HG02571 (cell line): ENCODE measurements at regions not wholly inside any gene's neighbourhood (a gene's known extent, or its start where the extent isn't known, plus 50 kb on each side); places are given as distances from the start of the nearest gene placed in this dataset.

Experiments used
- ATAC-seq: cut with Tn5 transposase; IDR thresholded peaks from one replicate; pipeline ENCODE4 v1.9.1; 2021; ENCODE audit warnings: mild to moderate bottlenecking, moderate library complexity; ENCODE audit not compliant: unreplicated experiment

GRCh38 chr12:93279565-93280412 is 97.9 kb upstream of the NUDT4 start:
- ATAC-seq: no peak

DNA sequence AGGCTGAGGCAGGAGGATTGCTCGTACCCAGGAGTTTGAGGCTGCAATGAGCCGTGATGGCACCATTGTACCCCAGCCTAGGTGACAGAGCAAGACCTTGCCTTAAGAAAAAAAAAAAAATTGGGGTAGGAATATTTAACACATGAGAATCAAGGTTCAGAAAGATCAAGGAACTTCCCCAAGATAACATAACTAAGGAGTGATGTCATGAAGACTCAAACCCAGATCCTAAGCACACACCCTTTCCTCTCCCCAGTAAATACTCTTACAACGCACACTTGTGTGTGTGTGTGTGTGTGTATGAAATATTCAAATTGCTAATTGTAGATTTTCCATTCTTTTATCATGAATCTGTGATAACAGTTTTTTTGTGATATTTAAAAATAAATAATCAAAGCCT is 90.6 kb upstream of the NUDT4 start:
- ATAC-seq: no peak

DNA sequence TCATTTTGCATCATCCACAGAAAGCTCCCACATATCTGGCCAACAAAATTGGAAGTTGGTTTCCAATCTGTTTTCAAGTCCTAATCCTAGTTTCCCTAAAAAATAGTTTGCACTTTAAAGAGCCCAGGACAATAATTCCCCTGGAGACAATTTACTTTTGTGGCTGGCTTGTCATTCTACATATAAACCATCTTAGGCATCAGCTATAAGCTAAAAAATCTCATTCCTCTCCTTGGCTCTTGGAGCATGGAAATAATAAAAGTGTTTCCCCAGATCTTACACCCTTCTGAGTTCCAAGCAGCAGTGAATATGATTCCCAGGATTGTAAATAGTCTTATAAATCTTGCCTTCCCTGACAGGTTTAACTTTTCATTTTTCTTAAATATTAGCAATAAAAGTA is 89.1 kb upstream of the NUDT4 start:
- ATAC-seq: no peak

DNA sequence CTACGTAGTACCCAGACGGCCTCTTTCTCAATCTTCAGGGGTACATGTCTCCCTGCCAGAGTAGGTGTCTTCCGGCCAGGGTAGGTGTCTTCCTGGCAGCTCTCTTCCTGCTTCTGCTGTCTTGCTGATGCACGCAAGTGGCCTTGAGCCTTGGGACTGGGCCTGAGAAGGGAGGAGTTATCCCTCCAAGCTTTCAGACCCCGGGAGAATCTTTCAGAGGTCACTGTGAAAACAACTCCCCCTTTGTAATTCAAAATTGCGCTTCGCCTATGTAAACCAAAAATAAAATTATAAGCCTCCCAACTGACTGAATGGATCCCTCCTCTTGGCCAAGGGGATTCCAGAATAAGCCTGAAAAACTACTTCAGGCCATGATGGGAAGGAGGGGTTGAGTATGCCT is 87.3 kb upstream of the NUDT4 start:
- ATAC-seq: no peak

- no peak for ATAC-seq
These were observed 85.5 kb upstream of the NUDT4 start for GRCh38 chr12:93292213-93292612.

GRCh38 chr12:93292731-93293566 is 84.8 kb upstream of the NUDT4 start:
- ATAC-seq: no peak

GRCh38 chr12:93297032-93297431 is 80.7 kb upstream of the NUDT4 start:
- ATAC-seq: no peak

GRCh38 chr12:93297536-93297935 is 80.2 kb upstream of the NUDT4 start:
- ATAC-seq: no peak

- ATAC-seq: no peak
These were observed 78.4 kb upstream of the NUDT4 start for GRCh38 chr12:93299262-93299846.

- no peak for ATAC-seq
These were observed 77.1 kb upstream of the NUDT4 start for GRCh38 chr12:93300611-93301021.

GRCh38 chr12:93302331-93303229 is 75.1 kb upstream of the NUDT4 start:
- no peak for ATAC-seq

DNA sequence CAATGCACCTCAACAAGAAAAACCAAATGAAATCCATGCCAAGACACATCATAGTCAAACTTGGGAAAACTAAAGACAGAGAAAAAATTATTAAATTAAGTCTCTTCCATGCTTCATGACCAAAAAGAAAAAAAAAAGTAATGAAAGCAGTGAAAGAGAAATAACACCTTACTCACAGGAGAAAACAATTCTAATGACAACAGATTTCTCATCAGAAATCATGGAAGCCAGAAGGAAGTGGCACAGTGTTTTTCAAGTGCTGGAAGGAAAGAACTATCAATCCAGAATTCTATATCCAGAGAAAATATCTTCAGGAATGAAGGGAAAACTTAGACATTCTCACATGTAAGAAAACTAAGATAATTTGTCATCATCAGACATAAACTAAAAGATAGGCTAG is 71.1 kb upstream of the NUDT4 start:
- no peak for ATAC-seq

DNA sequence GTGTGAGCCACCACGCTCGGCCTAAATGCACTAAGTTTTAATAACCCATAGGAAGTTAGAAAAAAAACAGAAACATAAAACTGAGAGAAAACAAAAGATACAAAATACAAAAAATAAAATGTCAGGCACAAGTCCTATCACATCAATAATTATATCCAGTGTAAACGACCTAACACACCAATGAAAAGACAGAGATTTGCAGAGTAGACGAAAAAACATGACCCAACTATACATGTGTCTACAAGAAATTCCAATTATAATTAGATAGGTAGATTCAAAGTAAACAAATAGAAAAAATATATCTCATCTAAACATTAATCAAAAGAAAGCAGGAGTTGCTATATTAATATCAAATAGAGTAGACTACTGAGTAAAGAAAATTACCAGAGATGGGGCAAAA is 69.4 kb upstream of the NUDT4 start:
- ATAC-seq: no peak

DNA sequence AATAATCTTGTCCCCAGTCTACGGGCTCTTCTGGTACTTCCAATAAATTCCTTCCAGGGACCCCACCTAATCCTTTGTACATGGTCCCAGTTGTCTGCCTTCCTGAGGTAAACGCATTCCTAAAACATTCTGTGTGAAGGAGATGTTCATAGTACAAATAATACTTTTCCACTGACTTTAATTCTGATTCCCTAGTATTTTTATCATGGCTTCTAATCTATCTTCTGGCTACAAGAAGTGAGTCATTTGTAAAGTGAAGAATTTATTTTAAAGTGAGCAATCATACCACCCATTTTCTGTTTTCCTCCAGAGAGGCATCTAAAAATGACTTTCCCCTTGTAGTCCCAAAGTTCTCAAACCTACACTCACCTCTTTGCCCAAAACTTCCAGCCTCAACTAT is 65.9 kb upstream of the NUDT4 start:
- ATAC-seq: no peak

DNA sequence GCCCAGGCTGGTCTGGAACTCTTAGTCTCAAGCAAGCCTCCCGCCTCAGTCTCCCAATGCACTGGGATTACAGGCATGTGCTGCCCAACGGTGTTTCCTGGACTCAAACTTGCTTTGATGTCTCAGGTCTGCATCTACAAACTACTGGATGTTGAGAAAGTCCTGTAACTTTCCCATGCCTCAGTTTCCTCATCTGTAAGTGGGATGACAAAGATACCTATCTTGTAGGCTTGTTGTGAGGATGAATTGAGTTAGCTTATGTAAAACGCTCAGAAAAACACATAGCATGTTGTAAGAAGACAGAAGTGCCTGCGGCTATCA is 63.6 kb upstream of the NUDT4 start:
- no peak for ATAC-seq

DNA sequence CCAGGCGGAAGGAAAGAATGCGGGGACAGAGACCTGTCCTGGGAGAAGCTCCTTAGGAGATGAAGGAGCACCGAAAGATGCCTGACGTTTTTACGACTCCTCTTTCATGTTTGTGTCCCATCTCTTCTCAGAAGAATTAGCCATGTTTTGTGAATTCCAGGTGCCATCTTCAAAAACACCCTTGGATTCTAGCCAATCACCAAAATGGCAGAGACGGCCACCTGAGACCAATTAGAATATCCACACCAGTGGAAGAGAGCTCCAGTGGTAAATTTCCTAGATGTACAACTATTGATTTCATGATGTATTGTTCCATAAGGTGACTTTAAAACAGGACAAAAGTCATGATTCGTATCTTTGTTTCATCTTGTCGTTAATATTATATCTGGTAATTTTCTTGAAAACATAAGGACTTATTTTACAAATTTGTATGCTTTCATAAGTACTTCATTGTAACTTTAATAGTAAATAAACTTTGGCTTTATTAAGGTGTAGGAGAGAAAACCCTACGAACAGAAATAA is 62.3 kb upstream of the NUDT4 start:
- no peak for ATAC-seq

DNA sequence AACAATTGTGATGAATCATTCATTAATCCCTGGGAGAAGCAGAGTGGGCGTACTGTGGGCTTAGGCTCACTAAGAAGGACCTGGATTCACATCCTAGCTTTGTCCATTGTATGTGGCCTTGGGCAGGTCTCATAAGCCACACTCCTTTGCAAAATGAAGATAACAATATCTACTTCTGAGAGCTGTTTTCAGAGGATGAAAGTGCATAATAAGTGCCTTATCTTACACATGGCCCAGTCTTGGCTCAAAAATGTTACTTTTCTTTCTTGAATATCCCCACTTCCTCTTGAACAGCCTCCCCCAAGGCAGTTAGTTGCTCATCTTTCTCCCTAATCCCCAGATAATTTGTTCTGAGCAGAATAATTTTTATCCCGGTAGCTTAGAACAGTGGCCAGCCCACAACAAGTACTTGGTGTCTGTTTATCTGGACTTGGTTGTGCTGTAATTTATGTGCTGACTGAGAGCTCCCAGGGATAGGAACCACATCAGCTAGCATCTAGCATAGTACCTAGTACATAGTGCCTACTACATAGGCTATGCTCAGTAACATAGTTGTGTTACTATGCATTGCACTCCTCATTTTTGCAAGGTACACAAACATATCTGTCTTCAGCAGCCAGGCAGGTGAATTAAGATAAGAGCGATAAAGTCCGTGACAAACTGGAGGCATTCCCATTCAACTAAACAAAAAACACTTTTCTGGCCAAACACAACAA is 61.7 kb upstream of the NUDT4 start:
- ATAC-seq: no peak

GRCh38 chr12:93316623-93316971 is 61.1 kb upstream of the NUDT4 start:
- ATAC-seq: no peak

- ATAC-seq: no peak
These were observed 60.5 kb upstream of the NUDT4 start for GRCh38 chr12:93317227-93317626.
